ENCODE measurements at regions not wholly inside any gene's neighbourhood (a gene's known extent, or its start where the extent isn't known, plus 50 kb on each side); places are given as distances from the start of the nearest gene placed in this dataset.

GRCh38 chr2:155547571-155547970, 785.0 kb downstream of the NR4A2 start:
- FAIRE-seq: no peak
- Histone ChIP-seq H3K4me1 (replicated peaks in 1 of 2; ENCODE audit: control insufficient read depth in 2 of 2, insufficient read depth in 2 of 2, low read length in 2 of 2) (no peaks in the 10 kb centered on the region), H3K27me3 (ENCODE audit: control insufficient read depth in 2 of 2, insufficient read depth in 2 of 2, low read length in 2 of 2) (no peaks in the 10 kb centered on the region), H3K9me1 (ENCODE audit: control insufficient read depth, insufficient read depth, low read length) (no peaks in the 10 kb centered on the region), H3K79me2 (ENCODE audit: control insufficient read depth, insufficient read depth, low read length) (no peaks in the 10 kb centered on the region), H3K9me3 (replicated peaks; ENCODE audit: control insufficient read depth, insufficient read depth, low read depth, low read length) (no peaks in the 10 kb centered on the region), H2AFZ (ENCODE audit: low read depth, low read length) (peak overlapping the region; percentile 32; the same call in 1 of the 2 replicates), H3K9ac (ENCODE audit: insufficient read depth in 1 of 2, low read depth in 2 of 2, low read length in 2 of 2) (no peak overlapping the region), H4K20me1 (replicated peaks; ENCODE audit: control insufficient read depth, insufficient read depth, low read length) (no peaks in the 10 kb centered on the region), H3K4me2 (ENCODE audit: insufficient read depth, low read length) (no peak overlapping the region), H3K27ac (ENCODE audit: extremely low read depth, low read depth, low read length) (no peak overlapping the region), H3K4me3 (no peak overlapping the region), H3K36me3 (ENCODE audit: control insufficient read depth, insufficient read depth, low read length) (no peaks in the 10 kb centered on the region)
- in situ Hi-C loops (cut with MboI): no loop called here
- TF ChIP-seq KAT2B (IDR thresholded peaks at IDR 0.05; ENCODE audit: low read depth, low read length): no peak
- ATAC-seq: no peak
- 11% methylated on average over 3 of the region's 3 CpGs for WGBS (ENCODE audit: insufficient coverage, low coverage, missing lambda C conversion rate)
- no TSS peak for BruUV-seq (replicated peaks)
- ChIA-PET POLR2A (no interaction called here), CTCF (ENCODE audit: low intra/inter-chr PET ratio) (no interaction called here)
- no peak for DNase-seq (ENCODE audit: extremely low read depth in 1 of 4, low spot score in 3 of 4)
- intact Hi-C loops (cut with micrococcal nuclease): loop anchor here (10.0 kb wide), 1 partner anchor 183 kb away; no protein-coding TSS in a partner anchor

- peak overlapping the region; percentile 10; the same call in 1 of the 2 replicates for H2AFZ ChIP-seq (ENCODE audit: low read depth, low read length)
- H3K4me2 ChIP-seq (ENCODE audit: insufficient read depth, low read length): 0 out of 2 replicates have a peak overlapping the region, but pooled peaks have one; percentile 1
- no peaks in the 10 kb centered on the region for H4K20me1 ChIP-seq (replicated peaks; ENCODE audit: control insufficient read depth, insufficient read depth, low read length)
- DNase-seq (ENCODE audit: extremely low read depth in 1 of 4, low spot score in 3 of 4) (peak in 1 of 4 experiments; percentile 9), FAIRE-seq (no peak), ATAC-seq (peak; percentile 65)
- no peaks in the 10 kb centered on the region for H3K4me1 ChIP-seq (replicated peaks in 1 of 2; ENCODE audit: control insufficient read depth in 2 of 2, insufficient read depth in 2 of 2, low read length in 2 of 2)
- ChIA-PET POLR2A (no interaction called here), CTCF (ENCODE audit: low intra/inter-chr PET ratio) (no interaction called here)
- H3K4me3 ChIP-seq: no peak overlapping the region
- no peaks in the 10 kb centered on the region for H3K9me1 ChIP-seq (ENCODE audit: control insufficient read depth, insufficient read depth, low read length)
- no peaks in the 10 kb centered on the region for H3K36me3 ChIP-seq (ENCODE audit: control insufficient read depth, insufficient read depth, low read length)
- in situ Hi-C loops (cut with MboI): no loop called here
- intact Hi-C loops (cut with micrococcal nuclease): loop anchor here (10.0 kb wide), 1 partner anchor 182 kb away; no protein-coding TSS in a partner anchor
- H3K79me2 ChIP-seq (ENCODE audit: control insufficient read depth, insufficient read depth, low read length): no peaks in the 10 kb centered on the region
- no peaks in the 10 kb centered on the region for H3K9me3 ChIP-seq (replicated peaks; ENCODE audit: control insufficient read depth, insufficient read depth, low read depth, low read length)
- H3K27ac ChIP-seq (ENCODE audit: extremely low read depth, low read depth, low read length): peak overlapping the region; percentile 5; the same call in 1 of the 3 replicates
- H3K9ac ChIP-seq (ENCODE audit: insufficient read depth in 1 of 2, low read depth in 2 of 2, low read length in 2 of 2): no peak overlapping the region
- TF ChIP-seq NR4A1 (CRISPR knock-in tag; IDR thresholded peaks at IDR 0.05) (no peak), NR4A1 (tag; IDR thresholded peaks at IDR 0.05) (no peak), MEIS2 (IDR thresholded peaks at IDR 0.05; ENCODE audit: partially characterized antibody) (peak; percentile 48), PBX2 (CRISPR knock-in tag; IDR thresholded peaks at IDR 0.05; ENCODE audit: low read depth) (no peak), PBX2 (tag; conservative IDR thresholded peaks at IDR 0.05; ENCODE audit: low read depth) (peak; percentile 68), NRF1 (conservative IDR thresholded peaks at IDR 0.05 in 1 of 2, IDR thresholded peaks at IDR 0.05 in 1 of 2) (peak in 1 of 2 experiments; percentile 19; a peak in 1 of 4 replicates), MAFG (tag; conservative IDR thresholded peaks at IDR 0.05) (no peak)
- BruUV-seq (replicated peaks): no TSS peak
- H3K27me3 ChIP-seq (ENCODE audit: control insufficient read depth in 2 of 2, insufficient read depth in 2 of 2, low read length in 2 of 2): no peaks in the 10 kb centered on the region
- WGBS (ENCODE audit: insufficient coverage, low coverage, missing lambda C conversion rate): 3% methylated on average over 11 of the region's 11 CpGs
These were observed 785.6 kb downstream of the NR4A2 start for GRCh38 chr2:155546721-155547555.

Measured in K562 (cell line).